ENCODE measurements at regions not wholly inside any gene's neighbourhood (a gene's known extent, or its start where the extent isn't known, plus 50 kb on each side); places are given as distances from the start of the nearest gene placed in this dataset.
"Not testable (repeated sequence)": the region's sequence is repeated elsewhere in the genome, so short reads cannot be mapped to it uniquely, and the experiment has no call there.

DNA sequence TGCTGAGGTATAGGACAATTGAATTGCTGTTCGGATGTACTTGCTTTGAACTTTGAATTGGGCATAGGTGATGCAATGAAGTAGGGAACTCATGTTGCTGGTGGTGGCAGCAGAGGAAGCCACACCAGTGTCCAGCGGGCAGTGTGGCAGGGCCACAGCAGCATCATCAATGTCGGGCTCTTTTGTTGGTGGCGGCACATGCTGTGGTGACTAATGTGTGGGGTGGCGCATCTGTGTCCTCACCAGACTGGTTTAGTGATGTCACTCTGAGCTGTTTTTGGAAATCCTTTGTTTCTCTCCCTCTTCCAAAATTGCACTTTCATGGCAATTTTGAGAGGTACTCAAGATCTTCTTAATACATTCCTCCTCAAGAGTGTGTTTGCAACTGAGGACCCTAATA is 187.6 kb downstream of the ETNK1 start:
- no peak for DNase-seq

GRCh38 chr12:22821985-22822384 is 197.0 kb downstream of the ETNK1 start:
- no peak for DNase-seq

DNA sequence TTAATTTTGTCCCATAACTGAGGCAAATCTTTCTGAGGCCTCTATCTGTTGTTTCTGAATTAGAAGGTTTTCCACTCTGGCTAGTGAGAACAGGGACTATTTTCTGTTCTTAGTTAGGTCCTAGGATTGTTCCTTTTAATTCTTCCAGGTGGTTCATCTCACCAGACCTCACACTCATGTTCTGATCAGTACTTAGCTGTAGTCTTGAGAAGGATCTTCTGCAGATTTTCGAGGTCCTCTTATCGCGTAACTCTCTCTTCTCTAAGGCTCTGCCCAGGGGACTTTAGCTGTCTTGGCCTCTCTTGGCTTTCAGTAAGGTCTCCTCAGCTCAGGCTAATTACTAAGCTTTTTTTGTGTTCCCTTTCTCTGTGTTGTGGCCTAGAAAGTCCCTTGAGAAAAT is 201.1 kb downstream of the ETNK1 start:
- no peak for DNase-seq

- not testable (repeated sequence) for DNase-seq
These were observed 201.5 kb downstream of the ETNK1 start for GRCh38 chr12:22826446-22826981.

GRCh38 chr12:22828066-22828465 is 203.1 kb downstream of the ETNK1 start:
- no peak for DNase-seq

- no peak for DNase-seq
These were observed 210.5 kb downstream of the ETNK1 start for GRCh38 chr12:22835431-22835830.

DNA sequence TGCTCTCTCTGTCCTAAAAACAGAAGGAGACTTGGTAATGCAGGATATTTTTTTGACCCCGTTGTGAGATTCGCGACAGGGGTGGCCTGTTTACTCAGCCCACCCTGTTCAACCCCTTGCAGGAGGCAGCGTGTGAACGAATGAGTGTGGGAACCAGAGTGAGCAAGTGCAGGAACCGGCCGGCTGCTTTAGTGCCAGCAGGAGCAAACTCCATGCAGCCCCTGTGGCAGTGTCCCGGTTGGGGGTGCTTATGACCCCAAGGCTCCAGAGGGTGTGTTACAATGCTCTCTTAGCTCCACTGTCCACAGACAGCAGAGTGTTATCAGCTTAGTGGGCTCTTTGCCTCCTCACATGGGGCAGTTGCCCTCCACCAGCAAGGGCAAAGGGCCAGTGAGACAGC is 225.2 kb downstream of the ETNK1 start:
- DNase-seq = no peak

DNA sequence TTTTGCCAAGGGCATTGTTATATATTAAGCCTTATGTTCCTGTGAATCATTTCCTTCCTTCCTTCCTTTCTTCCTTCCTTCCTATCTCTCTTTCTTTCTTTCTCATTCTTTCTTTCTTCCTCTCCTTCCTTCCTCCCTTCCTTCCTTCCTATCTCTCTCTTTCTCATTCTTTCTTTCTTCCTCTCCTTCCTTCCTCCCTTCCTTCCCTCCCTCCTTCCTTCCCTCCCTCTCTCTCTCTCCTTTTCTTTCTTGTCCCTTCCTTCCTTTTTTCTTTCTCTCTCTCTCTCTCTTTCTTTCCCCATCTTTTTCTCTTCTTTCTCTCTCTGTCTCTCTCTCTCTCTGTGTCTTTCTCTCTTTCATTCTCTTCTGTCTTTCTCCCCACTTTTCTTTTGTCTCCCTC is 226.6 kb downstream of the ETNK1 start:
- DNase-seq = no peak

- no peak for DNase-seq
These were observed 230.5 kb downstream of the ETNK1 start for GRCh38 chr12:22855456-22855855.

- DNase-seq = peak; percentile 49
These were observed 231.2 kb downstream of the ETNK1 start for GRCh38 chr12:22856178-22856577.

- no peak for DNase-seq
These were observed 234.0 kb downstream of the ETNK1 start for GRCh38 chr12:22858849-22859570.

DNA sequence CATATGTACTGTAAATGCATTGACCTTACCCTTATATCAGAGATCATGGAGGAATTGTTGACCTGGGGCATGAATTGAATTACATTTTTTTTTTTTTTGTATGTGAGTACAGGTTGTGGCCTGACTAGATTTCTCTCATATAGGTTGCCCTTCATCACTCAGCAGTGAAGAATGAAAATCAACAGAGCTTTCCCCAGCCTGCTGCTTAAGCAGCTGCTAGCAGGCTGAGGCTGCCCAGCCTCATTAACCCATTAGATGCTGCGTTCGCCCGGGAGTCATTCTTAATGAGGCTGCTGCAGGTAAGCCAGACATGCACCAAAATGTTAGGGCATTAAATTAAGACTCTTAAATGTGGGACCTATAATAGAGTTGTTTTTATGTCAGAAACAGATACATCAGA is 236.0 kb downstream of the ETNK1 start:
- DNase-seq = no peak

DNA sequence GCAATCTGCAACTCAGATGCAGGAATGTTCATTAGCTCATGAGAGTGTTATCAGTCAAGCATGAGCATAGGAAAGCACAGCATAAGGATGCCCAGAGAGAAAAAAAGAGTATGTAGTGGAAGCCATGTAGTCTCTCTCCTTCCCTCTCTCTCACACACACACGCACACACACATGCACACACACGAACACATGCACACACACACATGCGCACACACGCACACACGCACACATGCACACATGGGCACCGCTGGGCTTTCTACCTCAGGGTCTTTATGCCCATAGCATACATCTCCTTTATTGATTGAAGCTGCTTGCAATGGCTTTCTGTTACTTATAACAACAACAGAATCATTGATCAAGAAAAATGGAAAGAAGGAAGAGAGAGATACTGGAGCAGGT is 240.9 kb downstream of the ETNK1 start:
- DNase-seq = no peak

GRCh38 chr12:22866406-22866805 is 241.4 kb downstream of the ETNK1 start:
- DNase-seq = no peak

DNA sequence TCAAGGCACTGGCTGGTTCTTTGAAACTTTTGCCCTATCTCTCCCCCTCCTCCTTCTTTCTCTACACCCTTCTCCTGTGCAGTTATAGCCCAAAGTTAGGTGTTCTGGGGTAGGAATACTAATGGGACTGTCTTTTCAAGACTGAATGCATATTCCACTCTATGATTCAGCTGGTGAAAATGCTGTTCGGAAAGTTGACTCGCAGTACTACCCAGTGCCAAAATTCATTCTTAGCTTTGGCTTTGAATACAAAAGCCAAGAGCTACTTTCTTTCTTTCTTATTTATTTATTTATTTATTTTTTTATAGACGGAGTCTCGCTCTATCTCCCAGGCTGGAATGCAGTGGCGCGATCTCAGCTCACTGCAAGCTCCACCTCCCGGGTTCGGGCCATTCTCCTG is 249.2 kb downstream of the ETNK1 start:
- DNase-seq = no peak

GRCh38 chr12:22876262-22876661 is 251.3 kb downstream of the ETNK1 start:
- no peak for DNase-seq

GRCh38 chr12:22879203-22879602 is 254.2 kb downstream of the ETNK1 start:
- DNase-seq = no peak

DNA sequence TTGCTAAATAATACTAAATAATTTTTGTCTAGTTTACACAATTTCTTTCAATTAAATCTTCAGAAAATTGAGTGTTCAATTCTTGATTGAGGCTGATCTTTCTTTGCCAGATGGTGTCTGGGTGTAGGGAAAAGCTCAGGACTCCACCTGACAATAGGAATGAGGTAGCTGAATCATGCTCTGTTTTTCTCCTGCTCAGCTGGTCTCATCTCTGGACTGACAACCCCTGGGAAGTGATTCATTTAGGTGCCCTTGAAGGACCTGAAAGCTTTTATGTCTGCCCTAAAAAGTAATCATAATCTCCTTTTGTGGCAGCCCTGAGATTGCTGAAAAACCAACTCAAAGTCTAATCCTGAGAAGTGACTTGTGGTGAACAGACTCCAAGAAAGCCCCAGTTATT is 255.4 kb downstream of the ETNK1 start:
- no peak for DNase-seq

DNA sequence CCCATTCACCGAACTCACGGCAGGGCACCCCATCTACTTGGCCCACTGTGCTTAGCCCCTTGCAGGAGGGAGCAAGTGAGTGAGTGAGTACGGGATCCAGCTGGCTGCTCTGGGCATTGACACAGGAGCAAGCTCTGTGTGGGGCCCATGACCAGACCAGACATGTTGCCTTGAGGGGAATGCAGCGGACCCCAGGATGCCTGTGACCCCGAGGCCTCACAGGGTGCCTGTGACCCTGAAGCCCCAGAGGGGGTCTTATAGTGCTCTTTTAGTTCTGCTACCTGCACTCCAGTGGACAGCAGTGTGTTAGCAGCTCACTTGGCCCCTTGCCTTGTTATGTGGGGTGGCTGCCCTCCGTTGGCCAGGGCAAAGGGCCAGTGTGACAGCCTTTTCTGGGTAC is 255.8 kb downstream of the ETNK1 start:
- no peak for DNase-seq

GRCh38 chr12:22881878-22882385 is 257.0 kb downstream of the ETNK1 start:
- no peak for DNase-seq

- DNase-seq = no peak
These were observed 257.6 kb downstream of the ETNK1 start for GRCh38 chr12:22882559-22882958.

DNA sequence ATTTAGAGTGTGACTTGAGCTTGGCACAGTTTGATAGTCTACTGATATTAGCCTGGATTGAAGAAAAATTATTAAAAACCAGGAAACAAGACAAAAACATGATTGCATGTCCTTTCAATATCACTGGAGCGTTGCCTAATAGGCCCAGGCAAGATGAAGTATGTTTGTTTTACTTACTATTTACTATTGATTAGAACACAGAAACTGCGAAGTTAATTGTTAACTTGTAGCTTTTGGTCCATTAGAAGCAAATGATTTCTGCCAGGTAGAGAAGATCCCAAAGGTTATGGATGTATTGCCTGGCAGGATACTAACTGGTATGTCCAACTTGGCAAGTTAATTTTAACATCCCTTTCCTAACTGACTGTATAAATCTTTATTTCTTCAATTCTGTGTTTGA is 268.9 kb downstream of the ETNK1 start:
- no peak for DNase-seq

GRCh38 chr12:22899184-22899583 is 274.2 kb downstream of the ETNK1 start:
- DNase-seq = peak; percentile 76

DNA sequence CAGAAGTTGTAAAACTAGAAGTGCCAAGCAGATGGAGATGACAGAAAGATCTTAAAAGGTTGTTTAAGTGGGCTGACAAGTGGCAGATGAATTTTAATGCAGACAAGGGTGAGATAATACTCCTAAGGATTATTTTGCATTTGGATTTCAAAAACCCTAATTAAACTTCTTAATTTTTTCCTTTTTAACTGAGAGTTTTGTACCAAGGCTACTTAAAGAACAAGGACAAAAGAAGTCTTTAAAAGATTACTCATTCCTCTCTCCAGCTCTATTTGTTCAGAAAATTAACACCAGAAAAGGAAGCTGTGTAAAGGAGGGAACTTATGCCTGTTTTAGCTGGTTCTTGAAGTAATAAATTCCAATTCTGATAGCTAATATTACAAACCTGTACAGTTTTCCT is 275.4 kb downstream of the ETNK1 start:
- DNase-seq = no peak

DNA sequence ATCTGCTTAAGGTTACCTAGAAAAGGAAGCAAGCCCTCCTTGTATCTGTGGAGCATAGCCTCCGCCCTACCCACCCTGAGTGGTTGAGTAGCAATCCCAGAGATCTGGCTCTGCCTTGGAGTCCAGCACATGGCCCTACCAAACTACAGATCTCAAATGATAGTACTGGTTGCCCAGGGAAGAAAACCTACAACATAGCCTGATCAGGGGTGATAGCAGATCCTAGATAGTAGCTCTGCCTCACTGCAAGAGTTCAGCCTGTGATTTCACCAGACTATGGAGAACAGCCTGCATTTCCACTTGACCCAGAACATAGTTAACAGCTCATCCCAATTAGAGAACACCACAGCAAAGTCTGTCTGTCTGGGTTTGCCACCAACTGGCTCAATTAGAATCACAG is 279.5 kb downstream of the ETNK1 start:
- DNase-seq = no peak

Measured in hematopoietic multipotent progenitor cell treated with erythropoietin and hydrocortisone succinate and interleukin-3 and kit ligand, for 4 days (in vitro differentiated cells).